Frontal cortex (tissue), 3 donors: ENCODE measurements at regions not wholly inside any gene's neighbourhood (a gene's known extent, or its start where the extent isn't known, plus 50 kb on each side); places are given as distances from the start of the nearest gene placed in this dataset.

Source experiments
- DNase-seq, 2 donors: peaks; one replicate each; pipeline ENCODE4 v3.0.0; 2012; ENCODE audit warnings: low spot score in 2 of 2
- FAIRE-seq: peaks from 2 replicates; lab custom pipeline; 2012; peaks lifted over from hg19 to GRCh38; lab: Jason Lieb, UNC
- donor health status: control.
- donor health status: control.
- donor health status: control.

GRCh38 chr3:72597043-72597442 is 251.2 kb downstream of the SHQ1 start:
- FAIRE-seq (no peak), DNase-seq (no peak)

GRCh38 chr3:72595927-72596610 is 252.2 kb downstream of the SHQ1 start:
- FAIRE-seq = no peak
- DNase-seq = no peak

- DNase-seq = no peak
- FAIRE-seq = no peak
These were observed 252.9 kb downstream of the SHQ1 start for GRCh38 chr3:72595376-72595775.

DNA sequence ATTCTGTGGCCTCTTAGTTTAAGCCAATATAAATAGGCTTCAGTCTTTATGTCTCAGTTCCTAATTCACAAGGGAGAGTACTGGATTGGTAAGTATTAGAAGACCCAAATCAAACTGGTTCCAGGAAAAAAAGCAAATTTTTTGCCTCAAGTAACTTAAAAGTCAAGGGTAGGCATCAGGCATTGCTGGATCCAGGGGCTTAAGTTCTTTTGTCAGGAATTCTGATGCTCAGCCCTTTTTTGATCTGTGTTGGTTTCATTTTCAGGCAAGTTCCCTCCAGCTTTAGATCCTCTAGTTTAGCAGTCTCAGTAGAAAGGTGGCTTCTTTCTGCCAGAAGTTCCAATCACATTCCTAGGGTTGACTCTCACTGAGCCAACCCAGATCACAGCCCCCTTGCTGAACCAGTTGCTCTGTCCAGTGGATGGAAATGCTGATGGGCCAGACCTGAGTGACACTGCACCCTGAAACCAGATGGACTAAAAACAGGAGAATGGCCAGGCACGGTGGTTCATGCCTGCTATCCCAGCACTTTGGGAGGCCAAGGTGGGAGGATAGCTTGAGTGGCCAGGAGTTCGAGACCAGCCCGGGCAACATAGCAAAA is 253.5 kb downstream of the SHQ1 start:
- FAIRE-seq = no peak
- DNase-seq = no peak

GRCh38 chr3:72593881-72594397 is 254.3 kb downstream of the SHQ1 start:
- FAIRE-seq (no peak), DNase-seq (no peak)

DNA sequence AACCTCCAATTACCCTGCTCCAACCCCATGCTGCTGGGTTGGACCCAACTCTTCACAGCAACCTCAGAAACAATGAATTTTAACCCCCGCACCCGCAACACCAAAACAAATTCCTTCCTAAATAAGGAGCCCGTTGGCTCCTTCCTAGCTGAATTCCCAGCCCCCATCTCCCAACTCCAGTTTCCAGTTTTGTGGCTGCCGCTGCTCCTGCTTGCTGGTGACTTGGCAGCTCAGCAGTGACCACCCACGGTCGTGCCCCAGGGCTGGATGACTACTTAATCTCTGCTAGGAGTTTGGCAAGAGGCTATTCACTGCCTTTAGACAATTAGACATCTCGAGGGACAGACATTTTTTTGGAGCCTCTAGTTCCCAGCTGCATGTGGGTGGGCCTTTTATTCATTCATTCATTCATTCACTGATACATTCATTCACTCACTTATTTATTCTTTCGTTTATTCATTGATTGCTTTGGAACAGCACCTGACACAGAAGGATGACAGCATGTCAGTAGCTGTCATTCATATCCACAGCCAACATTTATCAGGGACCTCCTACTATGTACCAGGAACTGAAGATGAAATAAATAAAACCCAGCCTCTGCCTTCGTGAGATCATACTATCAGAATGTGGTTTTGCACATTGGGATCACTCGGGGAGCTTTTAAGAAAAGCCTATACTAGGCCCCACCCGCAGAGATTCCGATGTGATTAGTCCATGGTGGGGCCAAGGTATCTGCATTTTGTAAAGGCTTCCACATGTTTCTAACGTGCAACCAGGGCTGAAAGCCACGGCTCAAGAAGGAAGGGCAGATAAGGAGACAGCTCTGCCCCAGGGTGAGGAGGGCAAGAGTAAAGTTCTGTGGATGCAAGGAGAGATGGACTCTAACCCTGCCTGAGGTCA is 256.5 kb downstream of the SHQ1 start:
- DNase-seq = peak in 1 of 2 donors; percentile 24
- no peak for FAIRE-seq

DNA sequence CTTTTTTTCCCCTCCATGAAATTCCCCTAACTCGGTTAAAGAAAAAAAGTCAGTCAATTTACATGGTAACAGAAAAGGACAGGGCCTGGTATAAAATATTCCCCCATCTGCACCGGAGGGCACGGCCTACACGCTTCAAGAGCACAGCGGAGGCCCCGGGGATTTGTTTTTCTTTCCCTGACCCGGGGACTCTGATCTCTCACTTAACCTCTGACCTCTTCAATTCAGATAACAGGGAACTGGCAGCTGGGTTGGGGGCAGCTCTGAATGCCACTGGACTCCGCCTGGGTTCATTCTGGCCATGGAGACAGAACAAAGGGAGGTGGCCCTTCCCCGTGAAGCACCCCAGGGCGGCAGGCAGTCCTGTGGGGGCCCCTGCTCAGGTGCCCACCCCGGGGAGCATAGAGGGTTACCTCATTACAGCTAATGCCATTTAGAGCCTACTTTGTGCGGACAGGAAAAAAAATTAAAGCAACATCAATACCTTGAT is 257.5 kb downstream of the SHQ1 start:
- FAIRE-seq (no peak), DNase-seq (no peak)

DNA sequence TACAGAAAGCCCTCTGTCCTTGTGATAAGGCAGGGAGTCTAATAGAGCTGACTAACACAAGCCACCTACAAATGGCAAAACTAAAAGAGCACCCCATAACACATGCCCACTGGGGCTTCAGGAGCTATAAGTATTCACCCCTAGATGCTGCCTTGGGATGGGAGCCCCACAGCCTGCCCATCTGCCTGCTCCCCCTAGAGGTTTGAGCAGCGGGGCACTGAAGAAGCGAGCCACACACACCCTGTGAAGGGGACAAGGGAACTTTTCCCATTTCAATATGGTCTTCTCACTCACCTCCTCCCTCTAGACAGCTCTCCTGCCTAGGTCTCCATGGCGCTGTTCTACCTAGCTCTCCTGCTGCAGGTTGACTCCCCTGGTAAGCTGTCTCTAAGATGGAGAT is 261.0 kb downstream of the SHQ1 start:
- DNase-seq (no peak), FAIRE-seq (no peak)

GRCh38 chr3:72586694-72587093 is 261.6 kb downstream of the SHQ1 start:
- FAIRE-seq (no peak), DNase-seq (no peak)

DNA sequence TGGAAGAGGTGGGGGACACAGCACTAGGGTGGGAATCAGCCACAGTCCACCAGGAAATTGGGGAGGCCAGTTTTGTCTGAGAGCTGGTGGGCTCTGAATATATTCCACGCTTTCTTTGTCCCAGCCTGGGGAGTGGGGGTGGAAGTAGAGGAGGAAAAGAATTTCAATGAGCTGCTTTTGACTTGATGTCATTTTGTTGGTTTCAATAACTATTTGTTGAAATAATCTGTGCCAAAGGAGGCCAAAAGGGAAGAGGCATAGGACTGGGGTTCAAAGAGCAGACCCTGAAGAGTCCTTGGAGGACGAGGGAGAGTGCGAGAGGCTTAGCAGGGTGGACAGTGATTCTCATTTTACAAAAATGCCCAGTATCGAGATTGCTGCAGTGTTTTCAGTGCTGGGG is 262.3 kb downstream of the SHQ1 start:
- DNase-seq (no peak), FAIRE-seq (no peak)

DNA sequence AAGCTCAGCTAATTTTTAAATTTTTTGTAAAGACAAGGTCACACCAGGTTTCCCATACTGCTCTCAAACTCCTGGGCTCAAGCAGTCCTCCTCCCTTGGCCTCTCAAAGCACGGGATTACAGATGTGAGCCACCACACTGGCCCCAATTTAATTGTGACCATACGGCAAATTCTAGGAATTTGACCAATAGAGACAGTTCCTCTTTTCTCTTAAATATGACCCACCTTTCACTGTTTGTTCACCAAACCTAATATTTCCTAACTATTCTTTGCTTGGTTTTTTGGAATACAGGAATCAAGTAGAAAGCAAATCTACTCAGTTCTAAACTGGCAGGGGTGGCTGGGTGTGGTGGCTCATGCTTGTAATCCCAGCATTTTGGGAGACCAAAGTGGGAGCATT is 264.0 kb downstream of the SHQ1 start:
- no peak for DNase-seq
- FAIRE-seq = no peak

DNA sequence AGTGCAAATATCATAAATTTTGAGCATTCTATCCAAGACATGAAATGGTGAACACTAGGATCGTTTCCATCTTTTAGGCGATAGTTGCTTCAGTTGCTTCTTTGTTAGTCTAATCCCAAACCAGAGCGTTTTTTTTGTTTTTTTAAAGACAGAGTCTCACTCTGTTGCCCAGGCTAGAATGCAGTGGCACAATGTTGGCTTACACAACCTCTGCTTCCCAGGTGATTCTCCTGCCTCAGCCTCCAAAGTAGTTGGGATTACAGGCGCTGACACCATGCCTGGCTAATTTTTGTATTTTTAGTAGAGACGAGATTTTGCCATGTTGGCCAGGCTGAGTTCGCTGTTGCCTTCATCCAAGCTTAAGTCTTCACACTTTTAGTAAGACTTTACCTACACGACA is 265.3 kb downstream of the SHQ1 start:
- DNase-seq (no peak), FAIRE-seq (no peak)

DNA sequence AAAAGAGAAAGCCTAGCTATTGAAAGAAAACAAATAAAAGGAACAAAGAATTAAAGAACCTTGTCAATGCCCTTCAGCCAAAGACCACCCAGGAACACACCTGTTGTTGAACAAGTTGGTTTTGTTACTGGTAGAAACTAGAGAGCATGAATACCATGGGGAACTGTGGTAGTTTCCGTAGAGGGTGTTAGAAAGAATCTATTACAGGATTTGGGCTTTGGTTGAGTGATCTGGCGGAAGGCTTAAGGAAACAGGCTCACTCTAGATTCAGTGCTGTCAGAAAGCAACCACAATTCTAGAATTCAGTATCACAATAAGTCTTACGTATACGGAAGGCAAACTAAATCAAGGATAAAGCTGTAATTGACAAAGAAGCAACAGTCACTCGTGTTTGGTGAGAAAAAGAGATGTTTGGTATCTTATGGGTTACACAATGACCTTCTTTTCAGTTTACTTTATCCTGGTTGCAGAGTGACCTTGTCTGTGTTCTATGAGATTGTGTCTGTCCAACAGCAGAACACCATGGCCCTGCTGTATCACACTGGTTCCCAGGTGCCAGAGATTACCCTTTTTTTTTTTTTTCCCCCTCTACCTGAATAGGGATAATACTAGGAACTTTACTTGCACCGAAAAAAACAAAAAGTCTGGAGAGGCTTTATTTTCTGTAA is 265.9 kb downstream of the SHQ1 start:
- FAIRE-seq (no peak), DNase-seq (no peak)

DNA sequence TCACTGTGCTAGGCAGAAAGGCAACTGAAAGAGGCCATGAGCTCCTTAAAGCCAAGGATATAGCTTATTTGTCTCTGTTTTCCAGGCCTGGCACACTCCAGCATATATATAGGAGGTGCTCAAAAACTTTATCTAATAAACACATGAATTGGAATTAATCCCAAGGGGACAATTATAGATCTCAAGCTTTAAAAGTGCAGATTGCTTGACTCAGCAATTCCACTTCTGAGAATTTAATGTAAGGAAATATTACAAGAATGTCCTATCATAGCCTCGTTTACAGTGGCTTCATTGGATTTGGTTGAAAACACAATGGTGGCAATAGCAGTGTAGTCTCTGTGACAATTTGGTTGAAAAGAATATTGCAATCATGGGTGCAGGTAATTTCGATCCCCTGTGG is 267.3 kb downstream of the SHQ1 start:
- DNase-seq (no peak), FAIRE-seq (no peak)

- FAIRE-seq (no peak), DNase-seq (no peak)
These were observed 267.9 kb downstream of the SHQ1 start for GRCh38 chr3:72580246-72580756.

- no peak for DNase-seq
- FAIRE-seq = no peak
These were observed 268.5 kb downstream of the SHQ1 start for GRCh38 chr3:72579581-72580245.

DNA sequence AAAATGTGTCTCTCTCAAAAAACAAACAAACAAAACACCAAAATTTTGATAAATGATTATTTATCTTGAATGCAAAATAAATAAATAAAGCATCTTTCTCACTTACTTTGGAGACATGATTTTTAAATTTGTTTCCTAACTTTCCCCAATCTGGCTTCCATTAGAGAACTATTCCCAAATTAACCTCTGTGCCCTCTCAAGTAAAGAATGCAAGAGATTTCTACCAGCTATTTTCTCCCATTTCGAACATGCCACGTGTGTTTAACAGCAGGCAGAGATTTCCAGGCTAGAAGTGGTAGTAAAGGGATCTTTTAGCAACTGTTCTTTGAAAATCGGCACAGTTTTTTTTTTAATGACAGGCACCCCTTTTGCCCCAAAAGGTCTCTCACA is 269.1 kb downstream of the SHQ1 start:
- DNase-seq = no peak
- FAIRE-seq = no peak

GRCh38 chr3:72577190-72577589 is 271.1 kb downstream of the SHQ1 start:
- DNase-seq = no peak
- FAIRE-seq = no peak

DNA sequence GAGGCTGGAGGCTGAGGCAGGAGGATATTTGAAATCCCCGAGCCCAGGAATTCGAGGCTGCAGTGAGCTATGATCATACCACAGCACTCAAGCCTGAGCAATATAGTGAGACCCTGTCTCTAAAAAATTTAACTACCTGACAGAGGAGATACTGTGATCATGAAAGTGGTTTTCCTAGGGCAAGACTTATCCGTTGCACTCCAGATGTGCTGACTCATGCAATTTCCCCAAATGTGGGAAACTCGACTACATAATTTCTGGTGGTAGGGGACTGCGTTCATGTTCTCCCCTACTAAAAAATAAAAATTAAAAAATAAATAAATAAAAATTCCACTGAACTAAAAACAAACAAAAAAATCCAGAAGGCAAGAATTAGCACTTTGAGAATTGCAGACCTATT is 271.7 kb downstream of the SHQ1 start:
- FAIRE-seq (no peak), DNase-seq (no peak)
